Breast epithelium (tissue), 4 donors: ENCODE measurements at regions not wholly inside any gene's neighbourhood (a gene's known extent, or its start where the extent isn't known, plus 50 kb on each side); places are given as distances from the start of the nearest gene placed in this dataset.
"Not testable (repeated sequence)": the region's sequence is repeated elsewhere in the genome, so short reads cannot be mapped to it uniquely, and the experiment has no call there.

ENCODE experiments used
- DNase-seq, 2 donors: peaks; one replicate each; pipeline ENCODE4 v3.0.0-alpha.2; 2019; ENCODE audit warnings: low spot score in 2 of 2
- H3K27ac ChIP-seq, 2 donors: fragments of 200-600 bp; sonication (generic) in 1 of 2; one replicate each; pipeline ENCODE4 v1.5.1; 2016 to 2019; ENCODE audit warnings: mild to moderate bottlenecking in 1 of 2
- H3K27me3 ChIP-seq, 2 donors: fragments of 200-600 bp; sonication (generic) in 1 of 2; one replicate each; pipeline versions ENCODE4 v1.5.1 to v1.6.0; 2017 to 2019; ENCODE audit warnings: control low read depth in 1 of 2, mild to moderate bottlenecking in 1 of 2
- H3K36me3 ChIP-seq: fragments of 200-600 bp; one replicate; pipeline ENCODE4 v1.5.1; 2019
- H3K4me1 ChIP-seq, 2 donors: fragments of 200-600 bp; sonication (generic); one replicate each; pipeline ENCODE4 v1.5.1; 2016 to 2019; ENCODE audit warnings: control low read depth in 1 of 2
- H3K4me3 ChIP-seq, 3 donors: fragments of 200-600 bp; sonication (generic); 1 replicate in 2 of 3; 2 replicates in 1 of 3; pipeline ENCODE4 v1.5.1; 2016 to 2019; ENCODE audit warnings: mild to moderate bottlenecking in 3 of 3, moderate library complexity in 2 of 3
- H3K9me3 ChIP-seq, 2 donors: fragments of 200-600 bp; sonication (generic) in 1 of 2; one replicate each; pipeline ENCODE4 v1.5.1; 2016 to 2019; ENCODE audit warnings: control low read depth in 1 of 2
- POLR2A ChIP-seq: fragments of 450-650 bp; IDR thresholded peaks from one replicate; pipeline ENCODE4 v1.6.1; 2016; ENCODE audit warnings: antibody characterized with exemption, mild to moderate bottlenecking, moderate library complexity
- POLR2AphosphoS5 ChIP-seq, 3 donors: sonication (generic); formaldehyde crosslinking; IDR thresholded peaks; one replicate each; pipeline ENCODE4 v1.6.1; 2017; ENCODE audit warnings: antibody characterized with exemption in 3 of 3
- intact Hi-C: fragments of 100-400 bp; cut with DNase I; formaldehyde crosslinking; loops from one replicate; pipeline ENCODE4 v1.15.1; 2023; ENCODE audit warnings: low total_unique reads
- TF ChIP-seq, protein P1 (sequence below), 3 donors: fragments of 450-650 bp; IDR thresholded peaks; one replicate each; pipeline ENCODE4 v1.5.1; 2016 to 2017; ENCODE audit warnings: antibody characterized with exemption in 3 of 3, mild to moderate bottlenecking in 3 of 3, moderate library complexity in 3 of 3

GRCh38 chr14:105857220-105857825 lies 330.9 kb downstream of the TMEM121 start:
- Histone ChIP-seq H3K27ac (no peak overlapping the region), H3K4me3 (no peak overlapping the region)
- DNase-seq: peak in 1 of 2 donors; percentile 43

GRCh38 chr14:105857826-105858675 lies 331.7 kb downstream of the TMEM121 start:
- DNase-seq: peak in 1 of 2 donors; percentile 47
- no peaks in the 10 kb centered on the region for H3K27me3 ChIP-seq
- intact Hi-C loops: no loop called here
- peaks cover 0 to 19% of the 10 kb centered on the region in 2 donors for H3K9me3 ChIP-seq
- H3K27ac ChIP-seq: no peak overlapping the region
- H3K36me3 ChIP-seq: no peaks in the 10 kb centered on the region
- H3K4me1 ChIP-seq: no peaks in the 10 kb centered on the region
- no peak overlapping the region for H3K4me3 ChIP-seq
- TF ChIP-seq POLR2A (no peak), POLR2AphosphoS5 (IDR thresholded peaks at IDR 0.05) (no peak)
- TF ChIP-seq, protein P1, sequence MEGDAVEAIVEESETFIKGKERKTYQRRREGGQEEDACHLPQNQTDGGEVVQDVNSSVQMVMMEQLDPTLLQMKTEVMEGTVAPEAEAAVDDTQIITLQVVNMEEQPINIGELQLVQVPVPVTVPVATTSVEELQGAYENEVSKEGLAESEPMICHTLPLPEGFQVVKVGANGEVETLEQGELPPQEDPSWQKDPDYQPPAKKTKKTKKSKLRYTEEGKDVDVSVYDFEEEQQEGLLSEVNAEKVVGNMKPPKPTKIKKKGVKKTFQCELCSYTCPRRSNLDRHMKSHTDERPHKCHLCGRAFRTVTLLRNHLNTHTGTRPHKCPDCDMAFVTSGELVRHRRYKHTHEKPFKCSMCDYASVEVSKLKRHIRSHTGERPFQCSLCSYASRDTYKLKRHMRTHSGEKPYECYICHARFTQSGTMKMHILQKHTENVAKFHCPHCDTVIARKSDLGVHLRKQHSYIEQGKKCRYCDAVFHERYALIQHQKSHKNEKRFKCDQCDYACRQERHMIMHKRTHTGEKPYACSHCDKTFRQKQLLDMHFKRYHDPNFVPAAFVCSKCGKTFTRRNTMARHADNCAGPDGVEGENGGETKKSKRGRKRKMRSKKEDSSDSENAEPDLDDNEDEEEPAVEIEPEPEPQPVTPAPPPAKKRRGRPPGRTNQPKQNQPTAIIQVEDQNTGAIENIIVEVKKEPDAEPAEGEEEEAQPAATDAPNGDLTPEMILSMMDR (IDR thresholded peaks at IDR 0.05): no peak

More at GRCh38 chr14:105857220-105857825, 330.9 kb downstream of the TMEM121 start:
- Histone ChIP-seq H3K9me3 (peaks cover 0 to 19% of the 10 kb centered on the region in 2 donors), H3K27me3 (no peaks in the 10 kb centered on the region), H3K36me3 (no peaks in the 10 kb centered on the region), H3K4me1 (no peaks in the 10 kb centered on the region)
- TF ChIP-seq POLR2AphosphoS5 (IDR thresholded peaks at IDR 0.05) (no peak), POLR2A (no peak)
- TF ChIP-seq, protein P1 (IDR thresholded peaks at IDR 0.05): no peak
- intact Hi-C loops: no loop called here

DNA sequence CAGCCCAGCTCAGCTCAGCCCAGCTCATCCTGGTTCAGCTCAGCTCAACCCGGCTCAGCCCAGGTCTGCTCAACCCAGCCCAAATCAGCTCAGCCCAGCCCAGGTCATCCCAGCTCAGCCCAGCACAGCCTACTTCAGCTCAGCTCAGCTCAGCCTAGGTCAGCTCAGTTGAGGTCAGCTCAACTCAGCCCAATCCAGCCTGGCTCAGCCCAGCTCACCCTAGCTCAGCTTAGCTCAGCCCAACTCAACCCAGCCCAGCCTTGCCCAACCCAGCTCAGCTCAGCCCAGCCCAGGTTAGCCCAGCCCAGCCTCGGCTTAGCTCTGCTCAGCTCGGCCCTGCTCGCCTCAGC lies 332.3 kb downstream of the TMEM121 start:
- intact Hi-C loops: no loop called here
- Histone ChIP-seq H3K27ac (no peak overlapping the region), H3K36me3 (no peaks in the 10 kb centered on the region), H3K4me3 (no peak overlapping the region), H3K4me1 (no peaks in the 10 kb centered on the region), H3K9me3 (peaks cover 0 to 19% of the 10 kb centered on the region in 2 donors), H3K27me3 (peaks cover 0 to under 1% of the 10 kb centered on the region in 2 donors)
- TF ChIP-seq, protein P1 (IDR thresholded peaks at IDR 0.05): no peak
- DNase-seq: no peak

- H3K4me3 ChIP-seq, H3K4me1 ChIP-seq, H3K27me3 ChIP-seq, intact Hi-C loops, H3K27ac ChIP-seq, H3K36me3 ChIP-seq: not testable (repeated sequence)
- peak in 1 of 2 donors; percentile 47 for DNase-seq
- peaks cover 0 to 19% of the 10 kb centered on the region in 2 donors for H3K9me3 ChIP-seq
Observed at GRCh38 chr14:105859073-105859716, 332.8 kb downstream of the TMEM121 start.

GRCh38 chr14:105859717-105860614 lies 333.6 kb downstream of the TMEM121 start:
- DNase-seq: no peak
- Histone ChIP-seq H3K4me1 (no peaks in the 10 kb centered on the region), H3K9me3 (peaks cover 0 to 19% of the 10 kb centered on the region in 2 donors), H3K27ac (no peak overlapping the region), H3K4me3 (no peak overlapping the region), H3K27me3 (peaks cover 0 to 14% of the 10 kb centered on the region in 2 donors), H3K36me3 (no peaks in the 10 kb centered on the region)
- TF ChIP-seq POLR2AphosphoS5 (IDR thresholded peaks at IDR 0.05): no peak
- no peak for TF ChIP-seq POLR2A
- TF ChIP-seq, protein P1 (IDR thresholded peaks at IDR 0.05): no peak
- intact Hi-C loops: no loop called here
